H1 (cell line): ENCODE measurements at regions not wholly inside any gene's neighbourhood (a gene's known extent, or its start where the extent isn't known, plus 50 kb on each side); places are given as distances from the start of the nearest gene placed in this dataset.

Experiments used
- MAX ChIP-seq: IDR thresholded peaks from 2 replicates; pipeline ENCODE4 v1.6.1; 2012; ENCODE audit warnings: inconsistent platforms
- SRF ChIP-seq: IDR thresholded peaks from 2 replicates; pipeline ENCODE4 v1.6.1; 2011; ENCODE audit warnings: mild to moderate bottlenecking, low read depth, low read length, moderate library complexity

GRCh38 chr3:84073664-84074063 lies 885.1 kb upstream of the CADM2 start (continued):
- TF ChIP-seq MAX, result no peak
- TF ChIP-seq SRF, result no peak
